ENCODE measurements at regions not wholly inside any gene's neighbourhood (a gene's known extent, or its start where the extent isn't known, plus 50 kb on each side); places are given as distances from the start of the nearest gene placed in this dataset.

- no peak for TF ChIP-seq POLR2A (IDR thresholded peaks at IDR 0.05)
- TF ChIP-seq, protein P1, sequence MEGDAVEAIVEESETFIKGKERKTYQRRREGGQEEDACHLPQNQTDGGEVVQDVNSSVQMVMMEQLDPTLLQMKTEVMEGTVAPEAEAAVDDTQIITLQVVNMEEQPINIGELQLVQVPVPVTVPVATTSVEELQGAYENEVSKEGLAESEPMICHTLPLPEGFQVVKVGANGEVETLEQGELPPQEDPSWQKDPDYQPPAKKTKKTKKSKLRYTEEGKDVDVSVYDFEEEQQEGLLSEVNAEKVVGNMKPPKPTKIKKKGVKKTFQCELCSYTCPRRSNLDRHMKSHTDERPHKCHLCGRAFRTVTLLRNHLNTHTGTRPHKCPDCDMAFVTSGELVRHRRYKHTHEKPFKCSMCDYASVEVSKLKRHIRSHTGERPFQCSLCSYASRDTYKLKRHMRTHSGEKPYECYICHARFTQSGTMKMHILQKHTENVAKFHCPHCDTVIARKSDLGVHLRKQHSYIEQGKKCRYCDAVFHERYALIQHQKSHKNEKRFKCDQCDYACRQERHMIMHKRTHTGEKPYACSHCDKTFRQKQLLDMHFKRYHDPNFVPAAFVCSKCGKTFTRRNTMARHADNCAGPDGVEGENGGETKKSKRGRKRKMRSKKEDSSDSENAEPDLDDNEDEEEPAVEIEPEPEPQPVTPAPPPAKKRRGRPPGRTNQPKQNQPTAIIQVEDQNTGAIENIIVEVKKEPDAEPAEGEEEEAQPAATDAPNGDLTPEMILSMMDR (IDR thresholded peaks at IDR 0.05), result no peak
Observed at GRCh38 chr2:64232266-64232665, 88.0 kb upstream of the PELI1 start.

Measured in lower leg skin (tissue), 3 donors.